ENCODE measurements at regions not wholly inside any gene's neighbourhood (a gene's known extent, or its start where the extent isn't known, plus 50 kb on each side); places are given as distances from the start of the nearest gene placed in this dataset.

DNA sequence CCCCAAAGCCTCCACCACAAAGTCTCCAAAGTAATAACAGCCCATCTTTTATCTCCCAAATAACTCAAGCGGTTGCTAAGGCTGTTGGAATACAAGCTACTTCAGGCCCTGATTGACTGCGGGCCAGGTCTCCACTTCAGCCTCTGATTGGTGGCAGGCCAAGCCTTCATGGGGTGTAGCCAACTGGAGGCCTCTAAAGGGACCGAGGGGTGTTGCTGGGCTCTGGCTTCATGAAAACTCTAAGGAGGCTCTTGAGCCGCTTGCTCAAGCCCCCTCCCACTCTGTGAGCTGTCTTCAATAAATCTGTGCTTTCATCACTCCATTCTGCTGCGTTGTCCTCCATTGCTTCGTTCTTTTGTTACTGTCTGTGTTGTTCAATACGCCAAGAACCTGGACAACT, 487.2 kb downstream of the XYLT1 start:
- TF ChIP-seq, protein P1, sequence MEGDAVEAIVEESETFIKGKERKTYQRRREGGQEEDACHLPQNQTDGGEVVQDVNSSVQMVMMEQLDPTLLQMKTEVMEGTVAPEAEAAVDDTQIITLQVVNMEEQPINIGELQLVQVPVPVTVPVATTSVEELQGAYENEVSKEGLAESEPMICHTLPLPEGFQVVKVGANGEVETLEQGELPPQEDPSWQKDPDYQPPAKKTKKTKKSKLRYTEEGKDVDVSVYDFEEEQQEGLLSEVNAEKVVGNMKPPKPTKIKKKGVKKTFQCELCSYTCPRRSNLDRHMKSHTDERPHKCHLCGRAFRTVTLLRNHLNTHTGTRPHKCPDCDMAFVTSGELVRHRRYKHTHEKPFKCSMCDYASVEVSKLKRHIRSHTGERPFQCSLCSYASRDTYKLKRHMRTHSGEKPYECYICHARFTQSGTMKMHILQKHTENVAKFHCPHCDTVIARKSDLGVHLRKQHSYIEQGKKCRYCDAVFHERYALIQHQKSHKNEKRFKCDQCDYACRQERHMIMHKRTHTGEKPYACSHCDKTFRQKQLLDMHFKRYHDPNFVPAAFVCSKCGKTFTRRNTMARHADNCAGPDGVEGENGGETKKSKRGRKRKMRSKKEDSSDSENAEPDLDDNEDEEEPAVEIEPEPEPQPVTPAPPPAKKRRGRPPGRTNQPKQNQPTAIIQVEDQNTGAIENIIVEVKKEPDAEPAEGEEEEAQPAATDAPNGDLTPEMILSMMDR (IDR thresholded peaks at IDR 0.05; ENCODE audit: low read depth, low read length, poor library complexity, severe bottlenecking) = no peak
- TF ChIP-seq EZH2phosphoT487 (IDR thresholded peaks at IDR 0.05; ENCODE audit: borderline replicate concordance, low read length) = no peak

Measured in DOHH2 (cell line).